Stomach smooth muscle (tissue), 2 donors: ENCODE measurements at regions not wholly inside any gene's neighbourhood (a gene's known extent, or its start where the extent isn't known, plus 50 kb on each side); places are given as distances from the start of the nearest gene placed in this dataset.
A peak's percentile ranks its signal among the peaks of the same experiment; 100 is the strongest.

Experiments
- H3K27ac ChIP-seq: one replicate; pipeline ENCODE4 v1.7.0; 2013; ENCODE audit warnings: mild to moderate bottlenecking, low read length, inconsistent platforms
- H3K27me3 ChIP-seq, 2 donors: one replicate each; pipeline ENCODE4 v1.7.0; 2013; ENCODE audit warnings: low read length in 2 of 2; ENCODE audit not compliant: insufficient read depth in 2 of 2, control insufficient read depth in 1 of 2
- H3K36me3 ChIP-seq, 2 donors: one replicate each; pipeline ENCODE4 v1.7.0; 2013; ENCODE audit warnings: low read length in 2 of 2; ENCODE audit not compliant: control insufficient read depth in 2 of 2, insufficient read depth in 2 of 2
- H3K4me1 ChIP-seq: one replicate; pipeline ENCODE4 v1.7.0; 2013; ENCODE audit warnings: low read length; ENCODE audit not compliant: control insufficient read depth, insufficient read depth
- H3K4me3 ChIP-seq, 2 donors: one replicate each; pipeline ENCODE4 v1.7.0; 2013; ENCODE audit warnings: low read length in 2 of 2
- H3K9ac ChIP-seq, 2 donors: one replicate each; pipeline ENCODE4 v1.7.0; 2013; ENCODE audit warnings: low read length in 2 of 2, mild to moderate bottlenecking in 1 of 2
- H3K9me3 ChIP-seq, 2 donors: one replicate each; pipeline ENCODE4 v1.7.0; 2013; ENCODE audit warnings: low read length in 2 of 2; ENCODE audit not compliant: control insufficient read depth in 2 of 2
- donor health status: healthy.
- donor health status: Pancreatic carcinoma.

GRCh38 chr4:44927399-44928380 is 201.3 kb upstream of the GNPDA2 start:
- Histone ChIP-seq H3K9ac (no peak overlapping the region), H3K27me3 (no peaks in the 10 kb centered on the region), H3K4me3 (no peak overlapping the region), H3K36me3 (no peaks in the 10 kb centered on the region), H3K4me1 (no peaks in the 10 kb centered on the region), H3K27ac (no peak overlapping the region), H3K9me3 (no peaks in the 10 kb centered on the region)

GRCh38 chr4:44916411-44916810 is 190.1 kb upstream of the GNPDA2 start:
- Histone ChIP-seq H3K9ac (peak overlapping the region; percentile 22 to 66), H3K27ac (no peak overlapping the region), H3K36me3 (no peaks in the 10 kb centered on the region), H3K4me3 (peak overlapping the region; percentile 52 to 89), H3K27me3 (no peaks in the 10 kb centered on the region), H3K4me1 (no peaks in the 10 kb centered on the region), H3K9me3 (no peaks in the 10 kb centered on the region)

GRCh38 chr4:44914748-44915147 is 188.4 kb upstream of the GNPDA2 start:
- H3K4me3 ChIP-seq: no peak overlapping the region
- H3K27me3 ChIP-seq: no peaks in the 10 kb centered on the region
- H3K36me3 ChIP-seq: no peaks in the 10 kb centered on the region
- H3K9me3 ChIP-seq: no peaks in the 10 kb centered on the region
- no peak overlapping the region for H3K27ac ChIP-seq
- no peaks in the 10 kb centered on the region for H3K4me1 ChIP-seq
- H3K9ac ChIP-seq: no peak overlapping the region

- H3K27me3 ChIP-seq: no peaks in the 10 kb centered on the region
- H3K9me3 ChIP-seq: no peaks in the 10 kb centered on the region
Observed at GRCh38 chr4:44914223-44914622, 187.9 kb upstream of the GNPDA2 start.

GRCh38 chr4:44912980-44913379 is 186.6 kb upstream of the GNPDA2 start:
- Histone ChIP-seq H3K4me3 (no peak overlapping the region), H3K9me3 (no peaks in the 10 kb centered on the region), H3K27ac (no peak overlapping the region), H3K4me1 (no peaks in the 10 kb centered on the region), H3K9ac (no peak overlapping the region), H3K27me3 (no peaks in the 10 kb centered on the region), H3K36me3 (no peaks in the 10 kb centered on the region)

More at GRCh38 chr4:44914223-44914622, 187.9 kb upstream of the GNPDA2 start:
- Histone ChIP-seq H3K36me3 (no peaks in the 10 kb centered on the region), H3K27ac (no peak overlapping the region), H3K4me1 (no peaks in the 10 kb centered on the region), H3K9ac (no peak overlapping the region), H3K4me3 (no peak overlapping the region)

- no peaks in the 10 kb centered on the region for H3K4me1 ChIP-seq
Observed at GRCh38 chr4:44908565-44908964, 182.2 kb upstream of the GNPDA2 start.

GRCh38 chr4:44872246-44872645 is 145.9 kb upstream of the GNPDA2 start:
- H3K4me3 ChIP-seq: no peak overlapping the region
- H3K4me1 ChIP-seq: no peaks in the 10 kb centered on the region
- H3K27ac ChIP-seq: no peak overlapping the region
- H3K36me3 ChIP-seq: no peaks in the 10 kb centered on the region
- H3K9ac ChIP-seq: no peak overlapping the region
- no peaks in the 10 kb centered on the region for H3K27me3 ChIP-seq
- H3K9me3 ChIP-seq: no peaks in the 10 kb centered on the region

More at GRCh38 chr4:44908565-44908964, 182.2 kb upstream of the GNPDA2 start:
- no peaks in the 10 kb centered on the region for H3K27me3 ChIP-seq
- no peak overlapping the region for H3K9ac ChIP-seq
- no peaks in the 10 kb centered on the region for H3K36me3 ChIP-seq
- H3K9me3 ChIP-seq: no peaks in the 10 kb centered on the region
- H3K4me3 ChIP-seq: no peak overlapping the region
- H3K27ac ChIP-seq: no peak overlapping the region

- Histone ChIP-seq H3K4me3 (no peak overlapping the region), H3K36me3 (no peaks in the 10 kb centered on the region), H3K4me1 (no peaks in the 10 kb centered on the region), H3K27ac (no peak overlapping the region), H3K9me3 (no peaks in the 10 kb centered on the region), H3K27me3 (no peaks in the 10 kb centered on the region), H3K9ac (no peak overlapping the region)
Observed at GRCh38 chr4:44871133-44871532, 144.8 kb upstream of the GNPDA2 start.

GRCh38 chr4:44869985-44870384 is 143.6 kb upstream of the GNPDA2 start:
- H3K4me1 ChIP-seq: no peaks in the 10 kb centered on the region
- H3K9ac ChIP-seq: no peak overlapping the region
- H3K4me3 ChIP-seq: no peak overlapping the region
- no peaks in the 10 kb centered on the region for H3K9me3 ChIP-seq
- no peak overlapping the region for H3K27ac ChIP-seq
- no peaks in the 10 kb centered on the region for H3K36me3 ChIP-seq
- H3K27me3 ChIP-seq: no peaks in the 10 kb centered on the region

- H3K4me1 ChIP-seq: no peaks in the 10 kb centered on the region
- no peak overlapping the region for H3K27ac ChIP-seq
- no peaks in the 10 kb centered on the region for H3K27me3 ChIP-seq
- no peaks in the 10 kb centered on the region for H3K36me3 ChIP-seq
- no peak overlapping the region for H3K4me3 ChIP-seq
- H3K9ac ChIP-seq: no peak overlapping the region
- no peaks in the 10 kb centered on the region for H3K9me3 ChIP-seq
Observed at GRCh38 chr4:44869222-44869882, 143.0 kb upstream of the GNPDA2 start.

- no peaks in the 10 kb centered on the region for H3K36me3 ChIP-seq
- H3K27ac ChIP-seq: no peak overlapping the region
- H3K9me3 ChIP-seq: no peaks in the 10 kb centered on the region
- no peak overlapping the region for H3K4me3 ChIP-seq
- no peaks in the 10 kb centered on the region for H3K4me1 ChIP-seq
- H3K9ac ChIP-seq: no peak overlapping the region
- H3K27me3 ChIP-seq: no peaks in the 10 kb centered on the region
Observed at GRCh38 chr4:44861756-44862155, 135.4 kb upstream of the GNPDA2 start.
